Fibroblast of villous mesenchyme (primary cell): ENCODE measurements at regions not wholly inside any gene's neighbourhood (a gene's known extent, or its start where the extent isn't known, plus 50 kb on each side); places are given as distances from the start of the nearest gene placed in this dataset.

Experiments
- DNase-seq: peaks from one replicate; pipeline ENCODE4 v3.0.0-alpha.2; 2010; ENCODE audit warnings: low read depth
- H3K4me3 ChIP-seq: 2 replicates; pipeline ENCODE4 v1.5.1; 2011; ENCODE audit warnings: low read depth, mild to moderate bottlenecking, low read length
- TF ChIP-seq, protein P1 (sequence below): IDR thresholded peaks from 2 replicates; pipeline ENCODE4 v1.5.1; 2012; ENCODE audit warnings: low read depth, mild to moderate bottlenecking, low read length; ENCODE audit not compliant: insufficient read depth

DNA sequence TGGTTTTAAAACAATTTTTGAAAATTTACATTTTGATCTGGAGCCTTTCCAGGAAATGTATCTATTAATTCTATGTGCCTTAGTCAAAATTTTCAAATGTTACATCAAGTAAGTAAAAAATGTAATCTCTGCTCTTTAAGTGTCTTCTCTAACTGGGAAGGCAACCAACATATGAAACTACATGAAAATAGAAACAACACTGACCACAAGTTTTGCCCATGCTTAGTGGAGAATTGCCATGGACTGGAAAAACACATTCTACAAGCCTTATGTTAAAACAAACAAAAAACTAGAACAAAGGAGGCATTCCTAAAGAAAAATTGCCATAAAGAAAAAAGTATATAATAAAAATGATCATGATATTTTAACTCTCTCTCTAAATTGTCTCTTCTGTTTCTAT lies 75.9 kb upstream of the SPRED1 start:
- no peak overlapping the region for H3K4me3 ChIP-seq
- TF ChIP-seq, protein P1, sequence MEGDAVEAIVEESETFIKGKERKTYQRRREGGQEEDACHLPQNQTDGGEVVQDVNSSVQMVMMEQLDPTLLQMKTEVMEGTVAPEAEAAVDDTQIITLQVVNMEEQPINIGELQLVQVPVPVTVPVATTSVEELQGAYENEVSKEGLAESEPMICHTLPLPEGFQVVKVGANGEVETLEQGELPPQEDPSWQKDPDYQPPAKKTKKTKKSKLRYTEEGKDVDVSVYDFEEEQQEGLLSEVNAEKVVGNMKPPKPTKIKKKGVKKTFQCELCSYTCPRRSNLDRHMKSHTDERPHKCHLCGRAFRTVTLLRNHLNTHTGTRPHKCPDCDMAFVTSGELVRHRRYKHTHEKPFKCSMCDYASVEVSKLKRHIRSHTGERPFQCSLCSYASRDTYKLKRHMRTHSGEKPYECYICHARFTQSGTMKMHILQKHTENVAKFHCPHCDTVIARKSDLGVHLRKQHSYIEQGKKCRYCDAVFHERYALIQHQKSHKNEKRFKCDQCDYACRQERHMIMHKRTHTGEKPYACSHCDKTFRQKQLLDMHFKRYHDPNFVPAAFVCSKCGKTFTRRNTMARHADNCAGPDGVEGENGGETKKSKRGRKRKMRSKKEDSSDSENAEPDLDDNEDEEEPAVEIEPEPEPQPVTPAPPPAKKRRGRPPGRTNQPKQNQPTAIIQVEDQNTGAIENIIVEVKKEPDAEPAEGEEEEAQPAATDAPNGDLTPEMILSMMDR = no peak
- DNase-seq = no peak

DNA sequence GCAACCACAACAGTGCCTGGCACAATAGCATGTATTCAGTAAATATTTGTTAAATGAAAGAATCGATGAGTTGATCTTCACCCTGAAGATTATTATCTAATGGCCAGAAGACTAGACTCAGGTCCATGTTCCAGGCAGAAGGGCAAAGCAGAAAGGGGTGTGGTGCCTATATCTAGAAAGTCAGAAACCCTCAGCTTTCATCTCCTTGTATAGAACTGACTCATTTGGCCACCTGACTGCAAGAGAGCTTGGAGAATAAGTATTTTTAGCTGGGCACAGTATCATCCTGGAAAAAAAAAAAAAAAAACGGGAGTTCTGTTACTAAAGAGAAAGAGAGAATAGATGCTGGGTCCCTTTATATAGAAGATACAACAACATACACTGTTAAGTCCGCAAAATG lies 69.7 kb upstream of the SPRED1 start:
- no peak overlapping the region for H3K4me3 ChIP-seq
- TF ChIP-seq, protein P1 = no peak
- DNase-seq = no peak

DNA sequence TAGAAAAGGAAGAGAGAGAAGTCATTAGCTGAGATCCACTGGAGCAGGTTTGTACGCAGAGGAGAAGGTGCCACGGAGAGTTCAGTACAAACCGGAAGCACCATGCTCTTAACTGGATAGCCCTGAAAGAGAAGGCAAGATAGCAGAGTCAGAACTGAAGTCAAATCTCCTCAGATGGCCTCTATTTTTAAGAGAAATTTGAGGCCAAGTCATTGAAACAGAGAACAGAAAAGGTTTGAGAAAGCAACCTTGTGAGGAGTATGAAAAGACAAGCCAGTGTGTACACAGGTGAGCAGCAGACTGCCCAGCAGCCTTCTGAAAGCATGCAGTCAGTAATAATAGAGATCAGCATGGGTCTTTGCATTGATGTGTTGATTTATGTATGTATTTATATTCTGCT lies 66.1 kb upstream of the SPRED1 start:
- TF ChIP-seq, protein P1 = no peak
- no peak for DNase-seq
- no peak overlapping the region for H3K4me3 ChIP-seq

DNA sequence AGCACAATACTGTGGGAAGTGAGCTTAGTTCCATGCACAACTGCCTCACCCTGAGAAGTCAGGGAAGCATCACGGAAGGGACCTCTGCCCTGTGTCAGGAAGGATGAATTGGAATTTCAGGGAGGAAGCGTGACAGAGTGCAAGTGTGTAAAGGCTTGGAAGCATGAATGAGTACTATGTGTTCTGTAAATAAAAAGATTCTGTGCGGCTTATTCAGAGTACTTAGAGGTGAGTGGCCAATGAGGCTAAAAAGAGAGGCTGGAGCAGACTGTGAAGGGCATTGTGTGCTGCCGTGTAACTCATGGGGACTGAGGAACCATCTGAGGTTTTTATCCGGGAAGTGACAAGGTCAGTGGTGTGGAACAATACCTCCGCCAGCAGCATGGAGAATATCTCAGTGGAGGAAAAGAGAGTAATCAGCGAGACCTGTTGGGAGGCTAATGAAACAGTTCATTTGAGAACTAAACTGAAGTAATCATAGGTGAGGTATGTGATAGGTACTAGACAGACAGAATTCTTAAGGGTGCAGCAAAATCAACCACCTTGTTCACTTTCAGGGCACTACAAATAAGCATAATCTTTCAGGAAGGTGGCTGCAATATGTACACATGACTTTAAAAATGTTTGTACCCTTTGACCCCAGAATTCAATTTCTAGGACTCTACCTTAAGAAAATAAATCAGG lies 64.9 kb upstream of the SPRED1 start:
- TF ChIP-seq, protein P1 = no peak
- no peak for DNase-seq
- H3K4me3 ChIP-seq = no peak overlapping the region

DNA sequence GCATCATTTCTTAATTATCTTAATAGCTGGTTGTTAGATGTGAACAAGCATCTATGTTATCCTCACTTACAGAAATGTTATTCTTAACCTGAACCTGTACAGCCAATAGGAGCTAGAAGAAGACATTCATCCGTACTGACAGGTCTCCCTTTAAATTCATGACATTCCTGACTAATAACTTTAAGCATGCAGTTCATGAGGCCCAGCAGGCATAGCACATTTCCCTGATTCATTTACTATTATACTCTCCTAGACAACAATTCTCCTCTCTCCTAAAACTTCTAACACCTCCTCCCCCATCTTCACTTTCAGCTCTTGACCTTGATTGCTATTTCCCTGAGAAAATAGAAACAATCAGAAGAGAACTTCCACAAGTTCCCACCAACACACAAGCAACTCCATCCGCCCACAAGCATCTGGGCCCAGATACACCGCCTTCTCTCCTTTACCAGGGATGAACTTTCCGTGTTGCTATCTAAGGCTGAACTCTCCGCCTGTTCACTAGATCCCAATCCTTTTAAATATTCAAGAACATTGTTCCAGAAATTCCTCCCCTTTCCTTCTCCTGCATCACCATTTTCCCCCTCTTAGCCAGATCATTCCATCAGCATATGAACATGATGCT lies 62.9 kb upstream of the SPRED1 start:
- H3K4me3 ChIP-seq = no peak overlapping the region
- DNase-seq = no peak
- TF ChIP-seq, protein P1 = no peak

DNA sequence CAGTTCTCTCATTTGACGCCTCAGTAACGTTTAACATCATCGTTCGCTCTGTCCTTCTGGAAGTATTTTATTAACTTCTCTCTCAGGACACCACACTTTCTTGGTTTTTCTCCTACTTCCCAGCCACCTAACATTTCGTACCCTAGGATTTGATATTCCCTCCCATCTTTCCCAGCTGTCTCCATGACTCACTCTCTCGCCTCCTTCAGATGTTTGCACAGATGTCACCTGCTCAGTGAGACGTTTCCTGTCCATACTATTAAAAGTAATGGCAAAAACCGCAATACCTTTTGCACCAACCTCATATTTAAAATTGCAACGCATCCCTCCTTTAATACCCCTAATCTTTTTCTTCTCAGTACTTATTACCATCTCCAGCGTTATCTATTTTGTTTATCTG lies 62.1 kb upstream of the SPRED1 start:
- TF ChIP-seq, protein P1 = no peak
- no peak for DNase-seq
- no peak overlapping the region for H3K4me3 ChIP-seq
